ENCODE measurements at regions not wholly inside any gene's neighbourhood (a gene's known extent, or its start where the extent isn't known, plus 50 kb on each side); places are given as distances from the start of the nearest gene placed in this dataset.

DNA sequence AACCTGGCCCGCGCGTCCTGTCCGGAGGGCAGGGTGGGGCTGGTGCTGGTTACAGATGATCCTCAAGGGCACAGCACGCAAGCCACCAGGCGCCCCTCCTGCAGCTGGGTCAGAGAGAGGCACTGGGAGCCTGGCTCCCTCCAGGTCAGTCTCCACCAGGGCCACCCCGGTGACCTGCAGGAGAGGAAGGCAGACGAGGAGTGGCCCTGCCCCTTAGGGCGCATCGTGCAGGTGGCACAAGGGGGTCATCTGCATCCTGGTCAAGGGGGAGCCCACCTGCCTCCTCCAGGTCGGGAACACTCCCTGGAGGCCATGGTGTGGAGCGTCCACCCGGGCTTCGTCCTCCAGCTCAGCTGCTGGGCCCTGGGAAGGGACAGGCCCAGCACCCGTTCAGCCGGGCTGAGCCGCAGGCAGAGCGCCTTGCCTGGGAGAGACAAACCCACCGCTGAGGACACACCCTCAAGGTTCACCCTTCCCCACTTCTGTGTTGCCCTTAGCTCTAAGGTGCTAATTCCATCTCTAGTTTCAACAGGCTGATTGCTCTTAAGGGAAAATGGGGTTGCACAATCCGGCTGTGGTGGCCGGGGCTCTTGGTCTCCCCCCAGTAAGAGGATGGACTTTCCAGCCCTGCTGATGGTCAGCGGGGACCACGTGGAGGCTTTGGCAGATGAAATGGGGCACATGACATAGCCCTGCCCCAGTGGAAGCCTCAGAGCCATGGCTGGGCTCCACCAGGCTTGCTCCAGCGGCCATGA, 63.2 kb downstream of the SIK1 start:
- TF ChIP-seq, protein P1, sequence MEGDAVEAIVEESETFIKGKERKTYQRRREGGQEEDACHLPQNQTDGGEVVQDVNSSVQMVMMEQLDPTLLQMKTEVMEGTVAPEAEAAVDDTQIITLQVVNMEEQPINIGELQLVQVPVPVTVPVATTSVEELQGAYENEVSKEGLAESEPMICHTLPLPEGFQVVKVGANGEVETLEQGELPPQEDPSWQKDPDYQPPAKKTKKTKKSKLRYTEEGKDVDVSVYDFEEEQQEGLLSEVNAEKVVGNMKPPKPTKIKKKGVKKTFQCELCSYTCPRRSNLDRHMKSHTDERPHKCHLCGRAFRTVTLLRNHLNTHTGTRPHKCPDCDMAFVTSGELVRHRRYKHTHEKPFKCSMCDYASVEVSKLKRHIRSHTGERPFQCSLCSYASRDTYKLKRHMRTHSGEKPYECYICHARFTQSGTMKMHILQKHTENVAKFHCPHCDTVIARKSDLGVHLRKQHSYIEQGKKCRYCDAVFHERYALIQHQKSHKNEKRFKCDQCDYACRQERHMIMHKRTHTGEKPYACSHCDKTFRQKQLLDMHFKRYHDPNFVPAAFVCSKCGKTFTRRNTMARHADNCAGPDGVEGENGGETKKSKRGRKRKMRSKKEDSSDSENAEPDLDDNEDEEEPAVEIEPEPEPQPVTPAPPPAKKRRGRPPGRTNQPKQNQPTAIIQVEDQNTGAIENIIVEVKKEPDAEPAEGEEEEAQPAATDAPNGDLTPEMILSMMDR (IDR thresholded peaks at IDR 0.05), result no peak
- TF ChIP-seq POLR2A (IDR thresholded peaks at IDR 0.05), result no peak
